ENCODE measurements at regions not wholly inside any gene's neighbourhood (a gene's known extent, or its start where the extent isn't known, plus 50 kb on each side); places are given as distances from the start of the nearest gene placed in this dataset.

DNA sequence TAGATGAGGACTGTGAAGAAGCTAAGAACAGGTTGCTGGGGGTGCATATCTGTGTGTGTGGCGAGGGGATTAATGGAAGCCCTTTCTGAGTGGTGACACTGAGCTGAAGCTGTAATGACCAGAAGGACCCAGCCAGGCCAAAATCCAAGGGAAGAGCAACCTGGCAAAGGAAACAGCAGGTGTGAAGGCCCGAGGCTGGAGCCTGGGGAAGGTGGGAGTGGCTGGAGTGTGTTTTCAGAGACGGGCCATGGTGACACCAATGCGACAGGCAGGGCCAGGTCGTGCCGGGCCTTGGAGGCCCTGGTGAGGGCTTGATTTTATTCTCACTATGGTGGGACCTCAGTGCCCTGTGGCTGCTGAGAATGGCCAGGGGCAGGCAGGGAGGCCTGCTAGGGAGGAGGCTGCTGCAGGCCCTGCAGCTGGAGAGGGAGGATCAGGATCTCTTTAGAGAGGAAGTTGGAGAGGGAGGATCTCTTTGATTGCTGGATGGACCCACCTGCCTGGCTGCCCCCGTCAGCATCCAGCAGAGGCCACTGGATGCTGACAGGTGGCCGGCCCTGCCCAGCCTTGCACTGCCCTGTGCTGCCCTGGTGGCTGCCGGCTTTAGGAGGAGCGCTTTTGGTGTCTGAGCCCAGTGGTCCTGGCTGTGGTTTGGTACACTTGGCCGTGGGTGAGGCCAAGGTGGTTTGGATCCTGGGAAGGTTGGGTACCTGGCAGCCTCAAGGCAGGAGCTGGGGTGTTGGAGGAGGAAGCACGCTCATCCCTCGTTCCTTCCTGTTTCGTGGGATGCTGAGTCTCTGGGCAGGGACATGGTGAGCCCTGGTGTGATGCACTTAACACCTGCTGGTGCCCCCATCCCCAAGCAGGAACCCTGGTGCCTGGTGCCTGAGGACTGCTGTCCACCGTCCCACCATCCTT, 188.3 kb downstream of the SEC14L1 start:
- TF ChIP-seq POLR2A (conservative IDR thresholded peaks at IDR 0.05) (no peak), BHLHE40 (IDR thresholded peaks at IDR 0.05; ENCODE audit: low read length) (no peak), DACH1 (IDR thresholded peaks at IDR 0.05; ENCODE audit: partially characterized antibody) (no peak), STAG1 (CRISPR knock-in tag; IDR thresholded peaks at IDR 0.05; ENCODE audit: borderline replicate concordance) (no peak), NFYB (IDR thresholded peaks at IDR 0.05; ENCODE audit: extremely low read depth, insufficient read length) (no peak), ZNF384 (IDR thresholded peaks at IDR 0.05; ENCODE audit: low read depth, low read length) (no peak), NELFE (IDR thresholded peaks at IDR 0.05; ENCODE audit: insufficient read depth, insufficient read length) (no peak), MTA1 (IDR thresholded peaks at IDR 0.05; ENCODE audit: borderline replicate concordance) (no peak), DPF2 (IDR thresholded peaks at IDR 0.05) (no peak), ZFX (CRISPR knock-in tag; IDR thresholded peaks at IDR 0.05) (no peak)
- TF ChIP-seq, protein P1, sequence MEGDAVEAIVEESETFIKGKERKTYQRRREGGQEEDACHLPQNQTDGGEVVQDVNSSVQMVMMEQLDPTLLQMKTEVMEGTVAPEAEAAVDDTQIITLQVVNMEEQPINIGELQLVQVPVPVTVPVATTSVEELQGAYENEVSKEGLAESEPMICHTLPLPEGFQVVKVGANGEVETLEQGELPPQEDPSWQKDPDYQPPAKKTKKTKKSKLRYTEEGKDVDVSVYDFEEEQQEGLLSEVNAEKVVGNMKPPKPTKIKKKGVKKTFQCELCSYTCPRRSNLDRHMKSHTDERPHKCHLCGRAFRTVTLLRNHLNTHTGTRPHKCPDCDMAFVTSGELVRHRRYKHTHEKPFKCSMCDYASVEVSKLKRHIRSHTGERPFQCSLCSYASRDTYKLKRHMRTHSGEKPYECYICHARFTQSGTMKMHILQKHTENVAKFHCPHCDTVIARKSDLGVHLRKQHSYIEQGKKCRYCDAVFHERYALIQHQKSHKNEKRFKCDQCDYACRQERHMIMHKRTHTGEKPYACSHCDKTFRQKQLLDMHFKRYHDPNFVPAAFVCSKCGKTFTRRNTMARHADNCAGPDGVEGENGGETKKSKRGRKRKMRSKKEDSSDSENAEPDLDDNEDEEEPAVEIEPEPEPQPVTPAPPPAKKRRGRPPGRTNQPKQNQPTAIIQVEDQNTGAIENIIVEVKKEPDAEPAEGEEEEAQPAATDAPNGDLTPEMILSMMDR (IDR thresholded peaks at IDR 0.05 in 2 of 3, conservative IDR thresholded peaks at IDR 0.05 in 1 of 3; ENCODE audit: insufficient read depth in 2 of 3, low read depth in 1 of 3, low read length in 3 of 3) = no peak
- TF ChIP-seq, protein P2, sequence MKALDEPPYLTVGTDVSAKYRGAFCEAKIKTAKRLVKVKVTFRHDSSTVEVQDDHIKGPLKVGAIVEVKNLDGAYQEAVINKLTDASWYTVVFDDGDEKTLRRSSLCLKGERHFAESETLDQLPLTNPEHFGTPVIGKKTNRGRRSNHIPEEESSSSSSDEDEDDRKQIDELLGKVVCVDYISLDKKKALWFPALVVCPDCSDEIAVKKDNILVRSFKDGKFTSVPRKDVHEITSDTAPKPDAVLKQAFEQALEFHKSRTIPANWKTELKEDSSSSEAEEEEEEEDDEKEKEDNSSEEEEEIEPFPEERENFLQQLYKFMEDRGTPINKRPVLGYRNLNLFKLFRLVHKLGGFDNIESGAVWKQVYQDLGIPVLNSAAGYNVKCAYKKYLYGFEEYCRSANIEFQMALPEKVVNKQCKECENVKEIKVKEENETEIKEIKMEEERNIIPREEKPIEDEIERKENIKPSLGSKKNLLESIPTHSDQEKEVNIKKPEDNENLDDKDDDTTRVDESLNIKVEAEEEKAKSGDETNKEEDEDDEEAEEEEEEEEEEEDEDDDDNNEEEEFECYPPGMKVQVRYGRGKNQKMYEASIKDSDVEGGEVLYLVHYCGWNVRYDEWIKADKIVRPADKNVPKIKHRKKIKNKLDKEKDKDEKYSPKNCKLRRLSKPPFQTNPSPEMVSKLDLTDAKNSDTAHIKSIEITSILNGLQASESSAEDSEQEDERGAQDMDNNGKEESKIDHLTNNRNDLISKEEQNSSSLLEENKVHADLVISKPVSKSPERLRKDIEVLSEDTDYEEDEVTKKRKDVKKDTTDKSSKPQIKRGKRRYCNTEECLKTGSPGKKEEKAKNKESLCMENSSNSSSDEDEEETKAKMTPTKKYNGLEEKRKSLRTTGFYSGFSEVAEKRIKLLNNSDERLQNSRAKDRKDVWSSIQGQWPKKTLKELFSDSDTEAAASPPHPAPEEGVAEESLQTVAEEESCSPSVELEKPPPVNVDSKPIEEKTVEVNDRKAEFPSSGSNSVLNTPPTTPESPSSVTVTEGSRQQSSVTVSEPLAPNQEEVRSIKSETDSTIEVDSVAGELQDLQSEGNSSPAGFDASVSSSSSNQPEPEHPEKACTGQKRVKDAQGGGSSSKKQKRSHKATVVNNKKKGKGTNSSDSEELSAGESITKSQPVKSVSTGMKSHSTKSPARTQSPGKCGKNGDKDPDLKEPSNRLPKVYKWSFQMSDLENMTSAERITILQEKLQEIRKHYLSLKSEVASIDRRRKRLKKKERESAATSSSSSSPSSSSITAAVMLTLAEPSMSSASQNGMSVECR (CRISPR knock-in tag; IDR thresholded peaks at IDR 0.05) = no peak
- TF ChIP-seq, protein P3, sequence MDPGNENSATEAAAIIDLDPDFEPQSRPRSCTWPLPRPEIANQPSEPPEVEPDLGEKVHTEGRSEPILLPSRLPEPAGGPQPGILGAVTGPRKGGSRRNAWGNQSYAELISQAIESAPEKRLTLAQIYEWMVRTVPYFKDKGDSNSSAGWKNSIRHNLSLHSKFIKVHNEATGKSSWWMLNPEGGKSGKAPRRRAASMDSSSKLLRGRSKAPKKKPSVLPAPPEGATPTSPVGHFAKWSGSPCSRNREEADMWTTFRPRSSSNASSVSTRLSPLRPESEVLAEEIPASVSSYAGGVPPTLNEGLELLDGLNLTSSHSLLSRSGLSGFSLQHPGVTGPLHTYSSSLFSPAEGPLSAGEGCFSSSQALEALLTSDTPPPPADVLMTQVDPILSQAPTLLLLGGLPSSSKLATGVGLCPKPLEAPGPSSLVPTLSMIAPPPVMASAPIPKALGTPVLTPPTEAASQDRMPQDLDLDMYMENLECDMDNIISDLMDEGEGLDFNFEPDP (CRISPR knock-in tag; IDR thresholded peaks at IDR 0.05) = no peak
